Hepatocyte (in vitro differentiated cells): ENCODE measurements at regions not wholly inside any gene's neighbourhood (a gene's known extent, or its start where the extent isn't known, plus 50 kb on each side); places are given as distances from the start of the nearest gene placed in this dataset.

Experiments used
- EZH2 ChIP-seq: fragments of 200-600 bp; sonication (generic); IDR thresholded peaks from 2 replicates; pipeline ENCODE4 v1.6.1; 2016; ENCODE audit warnings: antibody characterized with exemption, mild to moderate bottlenecking, borderline replicate concordance
- EZH2phosphoT487 ChIP-seq: fragments of 200-600 bp; sonication (generic); IDR thresholded peaks from one replicate; pipeline ENCODE4 v1.6.1; 2018; ENCODE audit warnings: antibody characterized with exemption, mild to moderate bottlenecking, low read depth, moderate library complexity; ENCODE audit not compliant: unreplicated experiment, severe bottlenecking
- TF ChIP-seq, protein P1 (sequence below): fragments of 200-600 bp; sonication (generic); IDR thresholded peaks from 2 replicates; pipeline ENCODE4 v1.5.1; 2016; ENCODE audit warnings: antibody characterized with exemption, mild to moderate bottlenecking; ENCODE audit not compliant: poor library complexity

DNA sequence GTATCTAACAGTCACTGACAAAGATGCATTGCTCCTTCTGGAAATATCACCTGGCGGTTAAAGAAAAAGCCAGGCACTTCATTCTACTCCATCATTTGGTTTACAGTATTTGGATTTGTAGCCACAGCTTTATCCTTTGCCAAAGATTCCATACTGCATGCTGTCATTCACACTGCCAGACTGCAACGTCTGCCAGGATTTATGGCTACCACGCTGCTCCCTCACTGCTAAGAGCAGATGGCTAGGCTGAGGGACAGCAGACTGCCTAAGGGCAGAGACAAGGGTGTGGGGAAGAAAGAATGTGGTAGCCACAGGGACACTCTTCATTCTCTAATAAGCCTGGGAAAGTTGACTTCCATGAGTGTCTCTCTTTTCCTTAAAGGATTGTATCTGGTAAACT, 1047.0 kb downstream of the TUSC7 start:
- TF ChIP-seq, protein P1, sequence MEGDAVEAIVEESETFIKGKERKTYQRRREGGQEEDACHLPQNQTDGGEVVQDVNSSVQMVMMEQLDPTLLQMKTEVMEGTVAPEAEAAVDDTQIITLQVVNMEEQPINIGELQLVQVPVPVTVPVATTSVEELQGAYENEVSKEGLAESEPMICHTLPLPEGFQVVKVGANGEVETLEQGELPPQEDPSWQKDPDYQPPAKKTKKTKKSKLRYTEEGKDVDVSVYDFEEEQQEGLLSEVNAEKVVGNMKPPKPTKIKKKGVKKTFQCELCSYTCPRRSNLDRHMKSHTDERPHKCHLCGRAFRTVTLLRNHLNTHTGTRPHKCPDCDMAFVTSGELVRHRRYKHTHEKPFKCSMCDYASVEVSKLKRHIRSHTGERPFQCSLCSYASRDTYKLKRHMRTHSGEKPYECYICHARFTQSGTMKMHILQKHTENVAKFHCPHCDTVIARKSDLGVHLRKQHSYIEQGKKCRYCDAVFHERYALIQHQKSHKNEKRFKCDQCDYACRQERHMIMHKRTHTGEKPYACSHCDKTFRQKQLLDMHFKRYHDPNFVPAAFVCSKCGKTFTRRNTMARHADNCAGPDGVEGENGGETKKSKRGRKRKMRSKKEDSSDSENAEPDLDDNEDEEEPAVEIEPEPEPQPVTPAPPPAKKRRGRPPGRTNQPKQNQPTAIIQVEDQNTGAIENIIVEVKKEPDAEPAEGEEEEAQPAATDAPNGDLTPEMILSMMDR: no peak
- no peak for TF ChIP-seq EZH2
- no peak for TF ChIP-seq EZH2phosphoT487
